ENCODE measurements at regions not wholly inside any gene's neighbourhood (a gene's known extent, or its start where the extent isn't known, plus 50 kb on each side); places are given as distances from the start of the nearest gene placed in this dataset.

- no peak for TF ChIP-seq CHD7 (IDR thresholded peaks at IDR 0.05; ENCODE audit: insufficient replicate concordance, low read length)
- no peak for TF ChIP-seq JUND (IDR thresholded peaks at IDR 0.05; ENCODE audit: low read length)
- TF ChIP-seq SRF (IDR thresholded peaks at IDR 0.05; ENCODE audit: low read depth, low read length), result no peak
- TF ChIP-seq JUN (IDR thresholded peaks at IDR 0.05; ENCODE audit: low read depth, low read length), result no peak
- no peak for TF ChIP-seq TCF12 (IDR thresholded peaks at IDR 0.05; ENCODE audit: low read depth, low read length)
- TF ChIP-seq TAF1 (IDR thresholded peaks at IDR 0.05; ENCODE audit: low read depth, low read length), result no peak
- no peak for TF ChIP-seq CHD1 (IDR thresholded peaks at IDR 0.05; ENCODE audit: low read depth, low read length)
Measured at GRCh38 chr7:40916813-40917212, 782.0 kb downstream of the SUGCT start (continued).
